Naive thymus-derived CD8-positive, alpha-beta T cell (primary cell): ENCODE measurements at regions not wholly inside any gene's neighbourhood (a gene's known extent, or its start where the extent isn't known, plus 50 kb on each side); places are given as distances from the start of the nearest gene placed in this dataset.
A peak's percentile ranks its signal among the peaks of the same experiment; 100 is the strongest.

Experiments used
- ATAC-seq, 2 donors: fragments of 150-1000 bp; cut with Tn5 transposase in 1 of 2; sonication (Bioruptor Pico), chemical (Tn5 transposase) in 1 of 2; 1 replicate in 1 of 2; 2 replicates in 1 of 2; pipeline ENCODE4 v1.10.0; 2021; ENCODE audit warnings: mild to moderate bottlenecking in 2 of 2, moderate library complexity in 2 of 2
- POLR2A ChIA-PET: fragments of 350-600 bp; sonication (Branson Sonifier 250); formaldehyde crosslinking; loops from one replicate; lab custom pipeline; 2021; ENCODE audit warnings: antibody characterized with exemption; lab: Charles Lee
- DNase-seq, 10 donors: peaks; one replicate each; pipeline versions ENCODE4 v3.0.0 to v3.0.0-alpha.2; 2020 to 2022
- H3K27ac Mint-ChIP-seq, 10 donors: one replicate each; pipeline ENCODE4 v1.8.0; 2020 to 2022; ENCODE audit warnings: mild to moderate bottlenecking in 10 of 10, mixed read lengths in 10 of 10, moderate library complexity in 4 of 10, inconsistent platforms in 1 of 10
- H3K27me3 Mint-ChIP-seq, 5 donors: one replicate each; pipeline ENCODE4 v1.8.0; 2021 to 2022; ENCODE audit warnings: mixed read lengths in 5 of 5
- H3K36me3 Mint-ChIP-seq, 3 donors: one replicate each; pipeline ENCODE4 v1.8.0; 2020 to 2022; ENCODE audit warnings: mixed read lengths in 3 of 3, mild to moderate bottlenecking in 2 of 3, inconsistent platforms in 1 of 3
- H3K4me1 Mint-ChIP-seq, 4 donors: one replicate each; pipeline ENCODE4 v1.8.0; 2021 to 2022; ENCODE audit warnings: mixed read lengths in 4 of 4
- H3K4me3 Mint-ChIP-seq, 10 donors: one replicate each; pipeline ENCODE4 v1.8.0; 2020 to 2022; ENCODE audit warnings: mild to moderate bottlenecking in 10 of 10, mixed read lengths in 10 of 10, moderate library complexity in 6 of 10, inconsistent platforms in 1 of 10
- H3K9me3 Mint-ChIP-seq, 9 donors: one replicate each; pipeline ENCODE4 v1.8.0; 2020 to 2022; ENCODE audit warnings: mixed read lengths in 9 of 9, mild to moderate bottlenecking in 3 of 9, inconsistent platforms in 1 of 9, moderate library complexity in 1 of 9

DNA sequence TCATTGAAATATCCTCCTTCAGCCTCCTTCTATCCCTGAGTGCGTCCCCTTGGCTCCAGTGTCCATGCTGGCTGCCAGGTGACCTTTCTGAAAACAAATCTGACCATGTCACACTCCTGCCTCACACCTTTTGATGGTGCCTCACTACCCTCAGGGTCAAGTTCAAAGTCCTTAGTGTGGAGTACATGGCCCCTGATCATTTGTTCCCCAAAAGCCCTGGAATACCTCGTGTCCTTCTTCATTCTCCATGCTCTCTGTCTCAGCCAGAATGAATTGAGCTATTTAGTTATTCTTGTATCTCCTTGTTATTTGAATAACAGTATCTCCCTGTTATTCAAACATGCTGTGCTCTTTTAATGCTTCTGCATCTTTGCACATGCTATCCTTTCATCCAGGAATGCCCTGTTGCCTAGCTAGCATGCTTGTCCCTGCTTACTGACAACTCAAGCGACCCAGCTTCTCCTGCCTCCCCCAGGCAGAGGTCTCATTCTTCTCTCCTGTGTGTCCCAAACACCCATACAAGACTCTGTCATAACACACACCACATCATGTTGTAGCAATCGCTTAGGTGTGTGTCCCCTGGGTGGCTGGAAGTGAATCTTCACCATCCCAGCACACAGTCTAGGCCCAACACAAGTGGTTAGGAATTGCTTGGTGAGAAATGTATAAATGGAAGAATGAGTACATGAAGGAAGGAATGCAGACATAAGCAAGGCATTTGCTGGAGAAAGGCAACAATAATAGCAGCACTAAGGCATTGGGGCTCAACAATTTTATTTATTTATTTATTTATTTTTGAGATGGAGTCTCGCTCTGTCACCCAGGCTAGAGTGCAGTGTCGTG lies 144.0 kb downstream of the DDX1 start:
- ATAC-seq (no peak), DNase-seq (no peak)
- Mint-ChIP-seq H3K36me3 (no peaks in the 10 kb centered on the region), H3K9me3 (peaks cover 0 to 4% (median 0%) of the 10 kb centered on the region in 9 donors), H3K4me3 (no peak overlapping the region), H3K27ac (peak overlapping the region in 1 of 10 donors; percentile 16), H3K27me3 (peaks cover 0 to 4% (median 2%) of the 10 kb centered on the region in 5 donors), H3K4me1 (peaks cover 0 to 3% (median 0%) of the 10 kb centered on the region in 4 donors)
- POLR2A ChIA-PET: no interaction called here

DNA sequence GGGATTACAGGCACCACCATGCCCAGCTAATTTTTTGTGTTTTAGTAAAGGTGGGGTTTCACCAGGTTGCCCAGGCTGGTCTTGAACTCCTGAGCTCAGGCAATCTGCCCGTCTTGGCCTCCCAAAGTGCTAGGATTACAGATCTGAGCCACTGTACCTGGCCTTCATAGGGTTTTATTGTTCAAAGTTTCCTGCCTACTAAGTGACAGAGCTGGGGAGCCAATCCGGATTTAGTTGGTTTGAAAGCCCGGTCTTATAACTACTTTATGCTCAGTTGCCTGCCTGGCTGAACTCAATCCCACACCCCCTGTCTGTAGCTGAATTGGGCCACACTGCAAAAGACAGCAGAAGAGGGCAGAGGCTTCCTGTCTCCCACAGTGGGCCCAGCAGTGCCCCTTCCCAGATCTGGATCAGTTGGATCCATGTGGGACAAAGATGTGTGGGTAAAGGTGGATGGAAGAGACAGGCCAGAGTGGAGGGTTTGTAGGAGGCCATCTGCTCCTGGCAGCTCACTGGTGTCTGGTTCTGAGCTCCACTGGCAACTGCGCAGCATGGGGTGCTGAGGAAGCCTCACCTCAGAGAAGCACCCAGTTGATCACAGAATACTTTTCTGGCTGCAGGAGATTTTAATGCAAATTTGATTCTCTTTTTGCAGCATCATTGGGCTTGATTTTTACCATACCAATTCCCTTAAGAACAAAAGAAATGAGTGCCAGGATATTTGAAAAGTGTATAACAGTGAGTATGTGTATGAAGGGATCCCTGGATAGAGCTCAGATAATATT lies 144.9 kb downstream of the DDX1 start:
- H3K27me3 Mint-ChIP-seq: peaks cover 0 to 4% (median 2%) of the 10 kb centered on the region in 5 donors
- ATAC-seq (no peak), DNase-seq (no peak)
- peaks cover 0 to 2% (median 0%) of the 10 kb centered on the region in 3 donors for H3K36me3 Mint-ChIP-seq
- POLR2A ChIA-PET: no interaction called here
- H3K4me1 Mint-ChIP-seq: peaks cover 0 to 3% (median 0%) of the 10 kb centered on the region in 4 donors
- H3K9me3 Mint-ChIP-seq: peaks cover 0 to 12% (median 2%) of the 10 kb centered on the region in 9 donors
- no peak overlapping the region for H3K4me3 Mint-ChIP-seq
- H3K27ac Mint-ChIP-seq: no peak overlapping the region

DNA sequence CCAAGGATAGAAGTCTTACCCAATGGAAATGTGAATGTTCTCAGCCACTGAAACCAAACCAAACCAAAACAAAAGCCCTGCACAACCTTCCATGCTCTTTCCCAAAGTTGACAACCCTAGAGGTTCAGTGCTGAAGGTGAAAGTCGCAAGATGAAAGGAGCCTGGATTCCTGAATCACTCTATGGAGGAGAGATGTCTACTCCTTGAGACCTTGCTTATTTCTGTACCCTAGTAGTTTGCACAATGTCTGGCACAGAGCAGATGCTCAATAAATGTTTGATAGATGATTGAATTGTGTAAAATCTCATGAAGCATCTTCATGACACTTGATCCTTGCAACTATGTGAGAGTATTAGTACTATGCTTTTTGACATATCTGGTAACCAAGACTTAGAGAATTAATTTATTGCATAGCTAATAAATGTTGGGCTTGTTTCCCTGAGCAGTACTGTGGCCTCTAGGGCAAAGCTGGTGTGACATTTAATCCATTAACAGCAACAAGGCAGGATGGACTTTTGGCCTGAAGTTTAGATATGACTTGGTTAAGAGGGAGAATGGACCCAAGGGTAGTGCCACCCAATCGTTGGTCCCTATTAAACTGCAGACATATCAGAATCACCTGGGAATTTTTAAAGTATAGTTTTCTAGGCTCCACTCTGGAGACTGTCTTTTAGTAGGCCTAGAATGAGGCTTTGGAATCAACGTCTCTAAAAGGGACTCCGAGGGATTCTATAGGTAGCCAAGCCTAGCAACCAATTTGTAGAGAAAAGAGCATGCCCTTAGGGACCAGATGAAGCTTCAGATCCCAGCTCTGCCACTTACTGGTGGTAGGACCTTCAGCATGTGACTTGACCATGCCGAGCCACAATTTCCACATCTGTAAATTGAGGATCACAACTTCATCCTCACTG lies 145.9 kb downstream of the DDX1 start:
- Mint-ChIP-seq H3K4me3 (no peak overlapping the region), H3K36me3 (peaks cover 0 to 4% (median 0%) of the 10 kb centered on the region in 3 donors), H3K9me3 (peaks cover 0 to 21% (median 2%) of the 10 kb centered on the region in 9 donors), H3K27ac (no peak overlapping the region), H3K27me3 (peaks cover 0 to 3% (median 1%) of the 10 kb centered on the region in 5 donors), H3K4me1 (no peaks in the 10 kb centered on the region)
- DNase-seq (no peak), ATAC-seq (no peak)
- POLR2A ChIA-PET: no interaction called here

DNA sequence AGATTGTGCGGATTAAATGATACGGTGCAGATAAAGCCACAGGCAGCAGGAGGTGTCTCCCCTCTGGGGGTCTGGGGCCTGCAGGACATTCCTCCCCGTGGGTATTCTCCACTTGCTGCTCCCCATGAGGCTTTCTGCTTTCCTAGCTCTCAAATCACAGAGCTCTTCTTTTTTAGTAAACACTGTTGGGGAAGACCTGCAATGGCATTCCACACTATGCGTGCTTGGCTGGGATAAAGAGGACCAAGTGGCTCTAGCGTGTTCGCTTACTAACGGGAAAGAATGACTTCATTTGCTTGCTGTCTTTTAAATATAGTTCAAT lies 146.5 kb downstream of the DDX1 start:
- Mint-ChIP-seq H3K4me1 (no peaks in the 10 kb centered on the region), H3K4me3 (no peak overlapping the region)
- no peak for ATAC-seq

DNA sequence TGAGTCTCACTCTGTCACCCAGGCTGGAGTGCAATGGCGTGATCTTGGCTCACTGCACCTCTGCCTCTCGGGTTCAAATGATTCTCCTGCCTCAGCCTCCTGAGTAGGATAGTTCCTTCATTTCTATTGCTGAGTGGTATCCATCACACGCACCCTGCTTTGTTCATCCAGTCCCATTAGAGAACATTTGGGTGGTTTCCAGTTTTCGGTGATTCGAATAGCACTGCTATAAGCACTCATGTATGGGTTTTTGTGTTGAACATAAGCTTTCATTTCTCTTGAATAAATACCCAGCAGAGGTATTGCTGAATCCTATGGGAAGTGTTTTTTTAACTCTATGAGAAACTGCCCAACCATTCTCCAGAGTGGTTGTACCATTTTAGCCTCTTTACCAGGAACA lies 147.3 kb downstream of the DDX1 start:
- H3K9me3 Mint-ChIP-seq: peaks cover 0 to 27% (median 5%) of the 10 kb centered on the region in 9 donors
- no peaks in the 10 kb centered on the region for H3K4me1 Mint-ChIP-seq
- H3K4me3 Mint-ChIP-seq: no peak overlapping the region
- DNase-seq: no peak
- peaks cover 0 to 11% (median 2%) of the 10 kb centered on the region in 5 donors for H3K27me3 Mint-ChIP-seq
- ATAC-seq: no peak
- POLR2A ChIA-PET: no interaction called here
- H3K27ac Mint-ChIP-seq: no peak overlapping the region
- H3K36me3 Mint-ChIP-seq: peaks cover 0 to 4% (median 0%) of the 10 kb centered on the region in 3 donors

More for the DNA sequence above, 146.5 kb downstream of the DDX1 start:
- no peak for DNase-seq
- Mint-ChIP-seq H3K36me3 (peaks cover 0 to 4% (median 0%) of the 10 kb centered on the region in 3 donors), H3K27me3 (peaks cover 0 to 4% (median 2%) of the 10 kb centered on the region in 5 donors), H3K9me3 (peaks cover 0 to 25% (median 4%) of the 10 kb centered on the region in 9 donors), H3K27ac (no peak overlapping the region)
- POLR2A ChIA-PET: no interaction called here

DNA sequence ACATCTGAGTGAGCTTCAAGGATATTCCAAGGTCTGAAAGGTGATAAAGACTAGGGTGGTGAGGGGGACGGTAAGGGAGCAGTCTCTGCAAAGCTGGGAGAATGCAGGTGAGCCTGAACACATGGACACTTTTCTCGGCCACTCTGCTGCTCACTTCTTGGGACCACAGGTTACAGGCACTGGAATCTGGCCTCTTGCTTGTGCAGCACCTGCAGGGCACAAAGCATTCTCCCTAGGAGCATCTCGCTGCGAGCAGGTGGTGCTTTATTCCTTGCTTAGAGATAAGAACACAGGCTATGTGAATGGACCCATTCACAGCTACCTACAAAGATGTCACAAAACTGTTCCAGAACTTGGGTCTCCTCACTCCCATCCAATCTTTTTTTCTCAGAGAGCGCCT lies 153.2 kb downstream of the DDX1 start:
- Mint-ChIP-seq H3K36me3 (peaks cover 0 to 4% (median 0%) of the 10 kb centered on the region in 3 donors), H3K27me3 (peaks cover 2 to 29% (median 4%) of the 10 kb centered on the region in 5 donors), H3K4me3 (no peak overlapping the region), H3K4me1 (no peaks in the 10 kb centered on the region), H3K9me3 (peaks cover 0 to 27% (median 5%) of the 10 kb centered on the region in 9 donors), H3K27ac (no peak overlapping the region)
- POLR2A ChIA-PET: interaction anchor here (0.6 kb wide), 1 partner anchor 581 kb away, joined by 3 read pairs; no protein-coding TSS in a partner anchor
- DNase-seq (no peak), ATAC-seq (no peak)

DNA sequence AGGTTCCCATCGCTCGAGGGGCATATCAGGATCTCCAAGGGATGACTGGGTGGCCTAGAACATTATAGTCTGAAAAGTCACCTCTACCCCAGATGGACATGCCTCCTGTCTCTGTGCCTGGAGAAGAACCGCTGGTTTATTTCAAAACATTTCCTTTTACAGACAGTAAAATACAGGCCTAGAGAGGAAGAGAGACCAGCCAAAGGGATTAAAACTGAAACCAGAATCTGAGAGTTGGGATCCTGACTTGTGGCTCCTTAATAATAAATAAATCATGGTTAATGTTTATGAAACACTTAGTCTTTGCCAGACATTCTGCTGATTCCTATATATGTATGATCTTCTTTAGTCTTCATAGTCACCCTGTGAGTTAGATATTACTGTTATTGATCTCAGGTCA lies 153.7 kb downstream of the DDX1 start:
- Mint-ChIP-seq H3K36me3 (peaks cover 0 to 4% (median 0%) of the 10 kb centered on the region in 3 donors), H3K9me3 (peaks cover 0 to 27% (median 5%) of the 10 kb centered on the region in 9 donors), H3K27me3 (peaks cover 2 to 29% (median 4%) of the 10 kb centered on the region in 5 donors), H3K4me3 (no peak overlapping the region), H3K4me1 (no peaks in the 10 kb centered on the region), H3K27ac (no peak overlapping the region)
- no peak for ATAC-seq
- POLR2A ChIA-PET: interaction anchor here (0.6 kb wide), 1 partner anchor 581 kb away, joined by 3 read pairs; no protein-coding TSS in a partner anchor
- DNase-seq: no peak

DNA sequence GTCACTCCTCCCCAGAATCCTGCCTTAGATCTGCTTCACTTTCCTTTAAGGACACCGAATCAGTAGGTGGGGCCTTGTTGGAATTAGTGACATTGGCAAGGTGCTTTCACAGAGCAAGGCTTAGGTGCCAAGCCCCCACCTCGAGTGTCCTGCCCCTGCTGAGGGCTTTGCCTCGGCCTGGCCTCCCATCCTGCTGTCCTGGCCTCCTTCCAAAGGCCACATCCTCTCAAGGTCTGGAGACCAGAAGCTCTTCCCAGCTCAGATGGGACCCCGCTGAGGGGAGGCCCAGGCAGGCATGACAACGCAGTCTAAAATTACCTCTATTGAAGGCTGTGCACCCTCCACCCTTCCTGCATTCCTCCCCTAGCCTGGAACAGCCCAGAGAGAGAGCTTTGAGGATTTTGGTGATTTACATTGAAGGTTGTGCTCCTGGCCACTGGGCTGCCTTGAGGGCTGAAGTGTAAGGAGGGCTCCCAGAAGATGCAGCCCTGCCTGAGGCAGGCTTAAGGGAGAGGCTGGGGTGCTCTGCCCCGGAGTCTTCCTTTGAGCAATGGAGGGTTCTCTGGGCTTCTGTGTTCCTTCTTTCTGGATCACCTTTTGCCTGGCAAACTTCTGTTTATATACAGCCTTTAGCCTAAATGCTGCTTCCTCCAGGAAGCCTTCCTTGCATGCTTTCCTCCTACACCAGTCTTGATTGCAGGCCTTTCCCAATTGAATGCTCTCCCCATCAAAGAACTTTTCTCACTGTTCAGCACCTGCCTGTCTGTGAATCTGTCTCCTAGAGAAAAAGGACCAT lies 154.4 kb downstream of the DDX1 start:
- ATAC-seq: no peak
- H3K27me3 Mint-ChIP-seq: peaks cover 0 to 29% (median 4%) of the 10 kb centered on the region in 5 donors
- peaks cover 0 to 4% (median 0%) of the 10 kb centered on the region in 3 donors for H3K36me3 Mint-ChIP-seq
- peaks cover 0 to 20% (median 4%) of the 10 kb centered on the region in 9 donors for H3K9me3 Mint-ChIP-seq
- no peak for DNase-seq
- no peaks in the 10 kb centered on the region for H3K4me1 Mint-ChIP-seq
- POLR2A ChIA-PET: no interaction called here
- H3K4me3 Mint-ChIP-seq: no peak overlapping the region
- H3K27ac Mint-ChIP-seq: no peak overlapping the region

DNA sequence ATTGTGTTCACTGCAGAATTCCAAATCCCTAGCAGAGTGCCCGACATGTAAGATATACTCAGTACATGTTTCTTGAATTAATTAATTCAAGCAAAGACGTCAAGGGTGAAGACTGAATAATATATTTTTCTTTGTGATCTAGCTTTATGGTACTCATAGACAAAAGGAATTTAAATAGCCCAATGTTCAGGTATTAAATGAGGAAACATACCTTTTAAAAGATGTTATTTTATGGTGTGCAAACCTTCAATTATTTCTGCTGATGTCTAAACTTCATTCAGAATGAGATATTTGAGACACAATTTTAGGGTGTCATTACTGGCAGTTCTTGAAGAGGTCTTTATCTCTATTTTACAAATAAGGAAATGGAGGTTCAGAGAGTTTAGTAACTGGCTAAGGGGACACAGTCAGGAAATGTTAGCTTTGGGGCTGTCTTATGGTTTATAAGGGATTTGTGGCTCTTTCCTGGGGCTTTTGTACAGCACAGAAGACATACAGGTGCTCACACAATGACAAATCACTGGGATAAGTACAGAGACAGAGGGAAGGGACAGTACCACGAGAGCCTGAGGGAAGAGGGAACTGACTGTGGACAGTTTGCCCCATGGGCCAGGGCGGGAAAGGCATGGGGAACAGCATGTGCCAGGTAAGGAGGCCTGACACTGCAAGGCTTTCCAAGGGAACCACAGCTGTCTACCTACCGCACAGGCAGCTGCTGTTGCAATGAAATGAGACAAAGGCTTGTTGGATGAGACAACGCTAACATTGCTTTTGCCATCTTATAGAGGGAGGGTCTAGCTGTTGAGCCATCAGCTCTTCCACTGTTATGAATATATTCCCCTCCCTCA lies 155.3 kb downstream of the DDX1 start:
- DNase-seq (no peak), ATAC-seq (no peak)
- no peak overlapping the region for H3K4me3 Mint-ChIP-seq
- H3K4me1 Mint-ChIP-seq: no peaks in the 10 kb centered on the region
- POLR2A ChIA-PET: no interaction called here
- peaks cover 0 to 12% (median 2%) of the 10 kb centered on the region in 9 donors for H3K9me3 Mint-ChIP-seq
- peaks cover 0 to 29% (median 4%) of the 10 kb centered on the region in 5 donors for H3K27me3 Mint-ChIP-seq
- H3K27ac Mint-ChIP-seq: no peak overlapping the region
- no peaks in the 10 kb centered on the region for H3K36me3 Mint-ChIP-seq

DNA sequence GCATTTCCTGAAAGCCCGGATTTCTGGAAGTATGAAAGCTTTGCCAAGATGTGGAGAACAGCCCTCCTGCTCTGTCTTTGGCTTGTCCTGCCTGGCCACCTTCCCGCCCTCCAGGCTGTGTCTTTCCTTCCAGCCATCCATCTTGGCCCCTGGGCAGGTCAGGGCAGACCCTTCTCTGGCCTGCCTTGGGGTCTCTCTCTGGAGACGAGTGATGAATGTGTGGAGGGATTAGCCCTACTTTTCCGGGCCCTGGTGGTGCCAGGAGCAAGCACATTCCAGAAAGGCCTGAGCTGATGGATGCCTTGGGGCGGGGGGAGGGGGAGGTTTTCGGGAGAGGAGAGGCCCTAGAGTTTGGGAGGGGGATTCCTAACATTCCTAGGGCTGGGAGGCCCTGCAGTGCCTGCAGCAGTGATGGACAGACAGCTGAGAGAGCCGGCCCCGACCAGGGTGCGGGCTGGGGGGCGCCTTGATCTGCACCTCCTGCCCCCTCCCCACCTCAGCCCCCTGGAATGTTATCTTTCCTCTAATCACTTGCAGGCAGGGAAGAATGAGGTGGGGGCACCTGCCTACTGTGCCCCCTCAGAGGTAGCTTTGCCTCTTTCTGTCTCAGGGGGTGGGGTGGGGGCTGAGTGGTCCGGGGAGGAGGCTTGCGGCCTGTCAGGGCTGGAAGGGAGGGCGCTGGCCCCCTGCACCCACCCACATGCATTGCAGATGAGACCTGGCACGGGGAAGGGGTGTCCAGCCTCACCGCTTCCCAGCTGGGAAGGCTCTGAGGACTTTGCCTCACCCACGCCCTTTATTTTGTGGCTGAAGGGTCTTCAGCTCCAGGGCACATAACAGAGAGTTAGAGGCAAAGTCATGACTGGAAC lies 156.2 kb downstream of the DDX1 start:
- H3K36me3 Mint-ChIP-seq: no peaks in the 10 kb centered on the region
- H3K4me3 Mint-ChIP-seq: no peak overlapping the region
- peaks cover 0 to 6% (median 0%) of the 10 kb centered on the region in 9 donors for H3K9me3 Mint-ChIP-seq
- H3K4me1 Mint-ChIP-seq: no peaks in the 10 kb centered on the region
- no peak for DNase-seq
- ATAC-seq: no peak
- H3K27me3 Mint-ChIP-seq: peaks cover 0 to 29% (median 4%) of the 10 kb centered on the region in 5 donors
- POLR2A ChIA-PET: no interaction called here
- no peak overlapping the region for H3K27ac Mint-ChIP-seq
